Neural crest cell (in vitro differentiated cells): ENCODE measurements at regions not wholly inside any gene's neighbourhood (a gene's known extent, or its start where the extent isn't known, plus 50 kb on each side); places are given as distances from the start of the nearest gene placed in this dataset.

Experiments used
- DNase-seq: peaks from one replicate; pipeline ENCODE4 v3.0.0; 2021; ENCODE audit warnings: low read depth, mixed read lengths, low spot score
- H3K27ac Mint-ChIP-seq: one replicate; pipeline ENCODE4 v1.8.0; 2021; ENCODE audit warnings: mild to moderate bottlenecking, mixed read lengths; ENCODE audit not compliant: unreplicated experiment
- H3K27me3 Mint-ChIP-seq: 2 replicates; pipeline ENCODE4 v1.8.0; 2021; ENCODE audit warnings: low read depth, mild to moderate bottlenecking, mixed read lengths
- H3K36me3 Mint-ChIP-seq: 2 replicates; pipeline ENCODE4 v1.8.0; 2021; ENCODE audit warnings: low read depth, mild to moderate bottlenecking, mixed read lengths
- H3K4me1 Mint-ChIP-seq: 2 replicates; pipeline ENCODE4 v1.8.0; 2021; ENCODE audit warnings: mixed read lengths
- H3K4me3 Mint-ChIP-seq: one replicate; pipeline ENCODE4 v1.8.0; 2021; ENCODE audit warnings: mild to moderate bottlenecking, mixed read lengths
- H3K9me3 Mint-ChIP-seq: 2 replicates; pipeline ENCODE4 v1.8.0; 2021; ENCODE audit warnings: mixed read lengths
- TF ChIP-seq, protein P1 (sequence below): fragments of 200-600 bp; sonication (generic); conservative IDR thresholded peaks from 2 replicates; pipeline ENCODE4 v1.5.0; 2021; ENCODE audit warnings: antibody characterized with exemption, mild to moderate bottlenecking

DNA sequence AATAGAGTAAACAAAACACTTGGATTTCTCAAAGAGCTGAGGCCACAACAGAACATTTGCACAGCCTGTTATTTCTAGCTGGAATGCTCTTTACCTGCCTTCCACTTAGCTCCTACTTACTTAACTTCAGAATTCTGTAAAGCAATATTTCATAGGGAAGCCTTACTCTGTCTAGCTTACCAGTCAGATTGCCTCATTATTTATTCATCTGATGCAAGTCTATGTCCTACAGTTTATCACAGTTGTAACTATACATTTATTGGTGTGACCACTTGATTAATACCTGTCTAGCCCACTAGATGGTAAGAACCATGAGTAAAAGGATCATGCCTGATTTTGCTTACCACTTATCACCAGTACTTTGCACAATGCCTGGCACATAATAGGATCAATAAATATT is 56.1 kb upstream of the ME3 start:
- Mint-ChIP-seq H3K27me3 (no peaks in the 10 kb centered on the region), H3K9me3 (peaks cover 9% of the 10 kb centered on the region), H3K4me1 (no peaks in the 10 kb centered on the region), H3K27ac (no peak overlapping the region), H3K36me3 (peaks cover 6% of the 10 kb centered on the region), H3K4me3 (no peak overlapping the region)
- no peak for DNase-seq
- TF ChIP-seq, protein P1, sequence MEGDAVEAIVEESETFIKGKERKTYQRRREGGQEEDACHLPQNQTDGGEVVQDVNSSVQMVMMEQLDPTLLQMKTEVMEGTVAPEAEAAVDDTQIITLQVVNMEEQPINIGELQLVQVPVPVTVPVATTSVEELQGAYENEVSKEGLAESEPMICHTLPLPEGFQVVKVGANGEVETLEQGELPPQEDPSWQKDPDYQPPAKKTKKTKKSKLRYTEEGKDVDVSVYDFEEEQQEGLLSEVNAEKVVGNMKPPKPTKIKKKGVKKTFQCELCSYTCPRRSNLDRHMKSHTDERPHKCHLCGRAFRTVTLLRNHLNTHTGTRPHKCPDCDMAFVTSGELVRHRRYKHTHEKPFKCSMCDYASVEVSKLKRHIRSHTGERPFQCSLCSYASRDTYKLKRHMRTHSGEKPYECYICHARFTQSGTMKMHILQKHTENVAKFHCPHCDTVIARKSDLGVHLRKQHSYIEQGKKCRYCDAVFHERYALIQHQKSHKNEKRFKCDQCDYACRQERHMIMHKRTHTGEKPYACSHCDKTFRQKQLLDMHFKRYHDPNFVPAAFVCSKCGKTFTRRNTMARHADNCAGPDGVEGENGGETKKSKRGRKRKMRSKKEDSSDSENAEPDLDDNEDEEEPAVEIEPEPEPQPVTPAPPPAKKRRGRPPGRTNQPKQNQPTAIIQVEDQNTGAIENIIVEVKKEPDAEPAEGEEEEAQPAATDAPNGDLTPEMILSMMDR: no peak

DNA sequence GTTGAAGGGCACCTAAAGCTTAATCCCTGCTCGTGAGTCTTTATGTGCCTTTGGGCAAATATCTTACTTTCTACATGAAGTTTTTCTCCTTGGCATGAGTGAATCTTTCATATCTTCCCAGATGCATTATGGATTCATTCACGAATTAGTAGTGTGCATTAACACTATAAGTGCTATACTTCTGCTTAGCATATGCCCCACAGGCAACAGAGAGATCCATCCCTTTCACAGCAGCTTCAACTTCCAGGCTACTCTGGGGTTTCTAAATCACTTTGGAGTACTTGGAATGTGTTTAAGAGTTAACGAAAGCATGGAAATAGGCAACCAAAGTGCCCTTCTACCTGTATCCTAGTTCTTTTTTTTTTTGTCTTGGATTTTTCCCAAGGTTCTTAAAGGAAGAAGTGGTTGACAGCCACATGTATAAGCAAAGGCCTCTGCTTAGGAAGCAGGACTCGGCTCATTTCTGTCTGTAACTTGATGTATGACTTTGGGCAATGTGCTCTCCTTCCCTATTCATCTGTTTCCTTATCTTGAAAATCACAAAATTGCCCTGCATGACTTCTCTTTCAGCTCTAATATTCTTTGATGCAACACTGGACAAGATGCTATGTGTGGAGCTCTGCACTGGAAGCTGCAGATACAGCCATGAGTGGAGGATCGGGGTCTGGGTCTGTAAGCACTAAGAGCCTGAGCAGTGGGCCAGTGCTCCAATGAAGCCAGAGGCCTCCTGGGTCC is 54.5 kb upstream of the ME3 start:
- Mint-ChIP-seq H3K9me3 (peaks cover 10% of the 10 kb centered on the region), H3K27me3 (no peaks in the 10 kb centered on the region), H3K27ac (no peak overlapping the region), H3K4me1 (no peaks in the 10 kb centered on the region), H3K4me3 (no peak overlapping the region), H3K36me3 (peaks cover 6% of the 10 kb centered on the region)
- no peak for DNase-seq
- TF ChIP-seq, protein P1: no peak

DNA sequence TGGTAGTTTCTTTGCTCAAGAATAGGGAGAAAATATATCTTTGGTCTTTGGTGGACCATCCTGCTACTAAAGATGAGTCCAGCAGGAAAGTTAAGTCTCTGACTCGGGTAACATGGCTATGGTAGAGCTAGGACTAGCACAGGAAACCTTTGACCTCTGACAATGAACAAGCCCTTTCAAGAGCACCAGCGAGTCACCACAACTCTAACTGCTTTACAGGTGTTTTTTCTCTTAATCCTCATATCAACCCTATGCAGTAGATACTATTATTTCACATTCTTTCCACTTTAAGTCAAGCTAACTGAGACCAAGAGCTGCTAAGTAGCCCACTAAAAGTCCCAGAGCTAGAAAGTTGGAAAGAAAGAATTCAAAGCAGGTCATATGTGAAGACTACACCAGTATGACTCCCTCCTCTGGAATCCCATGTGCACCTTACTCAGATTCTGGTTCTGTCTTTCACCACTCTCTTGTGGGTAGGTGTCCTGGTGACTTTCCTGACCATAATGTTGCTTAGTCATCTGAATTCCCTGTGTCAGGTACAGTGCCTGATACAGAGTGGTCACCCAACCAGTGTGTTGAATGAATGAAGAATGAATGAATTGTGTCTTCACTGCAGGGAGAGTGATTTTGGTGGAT is 53.8 kb upstream of the ME3 start:
- no peak for DNase-seq
- Mint-ChIP-seq H3K36me3 (peaks cover 13% of the 10 kb centered on the region), H3K27ac (no peak overlapping the region), H3K4me3 (no peak overlapping the region), H3K9me3 (peaks cover 17% of the 10 kb centered on the region), H3K4me1 (no peaks in the 10 kb centered on the region), H3K27me3 (no peaks in the 10 kb centered on the region)
- TF ChIP-seq, protein P1: no peak

DNA sequence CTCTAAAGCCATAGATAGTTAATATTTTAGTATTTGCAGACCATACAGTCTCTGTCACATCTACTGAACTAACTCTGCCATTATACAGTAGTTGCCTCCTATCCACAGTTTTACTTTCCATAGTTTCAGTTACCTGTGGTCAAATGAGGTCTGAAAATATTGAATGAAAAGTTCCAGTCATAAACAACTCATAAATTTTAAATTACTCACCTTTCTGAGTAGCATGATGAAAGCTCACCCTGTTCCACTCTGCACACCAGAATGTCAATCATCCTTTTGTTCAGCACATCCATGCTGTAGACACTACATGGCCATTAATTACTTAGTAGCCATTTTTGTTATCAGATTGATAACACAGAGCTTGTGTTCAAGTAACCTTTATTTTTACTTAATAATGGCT is 51.7 kb upstream of the ME3 start:
- Mint-ChIP-seq H3K27me3 (no peaks in the 10 kb centered on the region), H3K4me3 (no peak overlapping the region), H3K36me3 (peaks cover 8% of the 10 kb centered on the region), H3K4me1 (peaks cover 4% of the 10 kb centered on the region), H3K27ac (no peak overlapping the region), H3K9me3 (peaks cover 15% of the 10 kb centered on the region)
- TF ChIP-seq, protein P1: no peak
- no peak for DNase-seq

DNA sequence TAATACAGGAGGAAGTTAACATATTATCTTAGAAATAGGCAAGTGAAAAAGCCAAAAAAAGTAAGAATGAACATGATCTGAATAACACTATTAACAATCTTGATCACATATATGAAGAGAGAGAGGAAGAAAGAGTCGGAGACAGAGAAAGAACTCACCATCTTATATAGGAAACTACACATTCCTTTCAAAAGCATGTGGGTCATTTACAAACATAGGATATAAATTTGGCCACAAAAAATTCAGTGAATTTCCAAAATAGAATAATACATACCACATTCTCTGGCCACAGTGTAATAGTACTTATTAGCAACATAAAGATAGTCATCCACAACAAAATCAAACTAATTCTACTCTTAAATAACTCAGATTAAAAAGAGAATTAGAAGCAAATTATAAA is 50.9 kb upstream of the ME3 start:
- H3K4me1 Mint-ChIP-seq: peaks cover 4% of the 10 kb centered on the region
- peaks cover 10% of the 10 kb centered on the region for H3K36me3 Mint-ChIP-seq
- TF ChIP-seq, protein P1: no peak
- H3K4me3 Mint-ChIP-seq: no peak overlapping the region
- no peak overlapping the region for H3K27ac Mint-ChIP-seq
- no peak for DNase-seq
- no peaks in the 10 kb centered on the region for H3K27me3 Mint-ChIP-seq
- H3K9me3 Mint-ChIP-seq: peaks cover 15% of the 10 kb centered on the region
